ENCODE measurements at regions not wholly inside any gene's neighbourhood (a gene's known extent, or its start where the extent isn't known, plus 50 kb on each side); places are given as distances from the start of the nearest gene placed in this dataset.

GRCh38 chr20:39913274-39913673, 775.8 kb downstream of the MAFB start:
- no peak for TF ChIP-seq CTCF (IDR thresholded peaks at IDR 0.05)
- no peak for TF ChIP-seq EP300 (IDR thresholded peaks at IDR 0.05)
- TF ChIP-seq POLR2A (IDR thresholded peaks at IDR 0.05), result no peak

Measured in stomach (tissue), 4 donors.